Body of pancreas (tissue), 4 donors: ENCODE measurements at regions not wholly inside any gene's neighbourhood (a gene's known extent, or its start where the extent isn't known, plus 50 kb on each side); places are given as distances from the start of the nearest gene placed in this dataset.

Experiments used
- POLR2A ChIP-seq, 3 donors: fragments of 450-650 bp; IDR thresholded peaks; one replicate each; pipeline ENCODE4 v1.6.1; 2016; ENCODE audit warnings: antibody characterized with exemption in 3 of 3, mild to moderate bottlenecking in 2 of 3
- TF ChIP-seq, protein P1 (sequence below), 7 experiments: fragments of 450-650 bp in 4 of 7; fragments of 200-600 bp in 3 of 7; sonication (generic) in 3 of 7; IDR thresholded peaks; one replicate each; pipeline ENCODE4 v1.5.1; 2016 to 2019; ENCODE audit warnings: antibody characterized with exemption in 7 of 7

DNA sequence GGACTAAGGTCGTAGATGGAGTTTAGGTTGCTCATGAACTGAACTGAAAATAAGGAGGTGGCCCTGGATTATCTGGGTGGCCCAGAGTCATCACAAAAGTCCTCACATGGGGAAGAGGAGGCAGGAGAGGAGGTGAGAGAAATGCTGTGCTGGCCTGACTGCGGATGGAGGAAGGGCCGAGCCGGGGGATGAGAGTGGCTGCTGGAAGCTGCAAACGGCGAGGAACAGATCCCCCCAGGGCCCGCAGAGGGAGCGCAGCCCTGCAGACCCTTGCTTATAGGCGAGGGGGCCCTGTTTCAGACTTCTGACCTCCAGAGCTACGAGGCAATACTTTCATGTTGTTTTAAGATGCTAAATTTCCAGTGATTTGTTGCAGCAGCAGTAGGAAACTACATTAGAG, 102.7 kb upstream of the C1orf174 start:
- TF ChIP-seq, protein P1, sequence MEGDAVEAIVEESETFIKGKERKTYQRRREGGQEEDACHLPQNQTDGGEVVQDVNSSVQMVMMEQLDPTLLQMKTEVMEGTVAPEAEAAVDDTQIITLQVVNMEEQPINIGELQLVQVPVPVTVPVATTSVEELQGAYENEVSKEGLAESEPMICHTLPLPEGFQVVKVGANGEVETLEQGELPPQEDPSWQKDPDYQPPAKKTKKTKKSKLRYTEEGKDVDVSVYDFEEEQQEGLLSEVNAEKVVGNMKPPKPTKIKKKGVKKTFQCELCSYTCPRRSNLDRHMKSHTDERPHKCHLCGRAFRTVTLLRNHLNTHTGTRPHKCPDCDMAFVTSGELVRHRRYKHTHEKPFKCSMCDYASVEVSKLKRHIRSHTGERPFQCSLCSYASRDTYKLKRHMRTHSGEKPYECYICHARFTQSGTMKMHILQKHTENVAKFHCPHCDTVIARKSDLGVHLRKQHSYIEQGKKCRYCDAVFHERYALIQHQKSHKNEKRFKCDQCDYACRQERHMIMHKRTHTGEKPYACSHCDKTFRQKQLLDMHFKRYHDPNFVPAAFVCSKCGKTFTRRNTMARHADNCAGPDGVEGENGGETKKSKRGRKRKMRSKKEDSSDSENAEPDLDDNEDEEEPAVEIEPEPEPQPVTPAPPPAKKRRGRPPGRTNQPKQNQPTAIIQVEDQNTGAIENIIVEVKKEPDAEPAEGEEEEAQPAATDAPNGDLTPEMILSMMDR (IDR thresholded peaks at IDR 0.05): no peak
- no peak for TF ChIP-seq POLR2A (IDR thresholded peaks at IDR 0.05)
